Astrocyte (in vitro differentiated cells and primary cell): ENCODE measurements at regions not wholly inside any gene's neighbourhood (a gene's known extent, or its start where the extent isn't known, plus 50 kb on each side); places are given as distances from the start of the nearest gene placed in this dataset.

Experiments used
- DNase-seq: peaks from one replicate; pipeline ENCODE4 v3.0.0-alpha.2; 2010; ENCODE audit warnings: low read depth
- FAIRE-seq: peaks from 2 replicates; lab custom pipeline; 2011; peaks lifted over from hg19 to GRCh38; lab: Jason Lieb, UNC
- H2AFZ ChIP-seq: 2 replicates; pipeline ENCODE4 v1.6.0; 2012; ENCODE audit warnings: low read depth, low read length, inconsistent platforms
- H3K27ac ChIP-seq: 2 replicates; pipeline ENCODE4 v1.5.1; 2011; ENCODE audit warnings: low read depth, low read length, inconsistent platforms
- H3K27me3 ChIP-seq: 2 replicates; pipeline ENCODE4 v1.6.0; 2011; ENCODE audit warnings: low read length, inconsistent platforms; ENCODE audit not compliant: insufficient read depth
- H3K36me3 ChIP-seq: 2 replicates; pipeline ENCODE4 v1.5.1; 2011; ENCODE audit warnings: low read length, inconsistent platforms; ENCODE audit not compliant: insufficient read depth
- H3K4me1 ChIP-seq: 2 replicates; pipeline ENCODE4 v1.5.1; 2011; ENCODE audit warnings: low read length, inconsistent platforms; ENCODE audit not compliant: insufficient read depth
- H3K4me2 ChIP-seq: 2 replicates; pipeline ENCODE4 v1.6.0; 2012; ENCODE audit warnings: low read length, inconsistent platforms
- H3K4me3 ChIP-seq: 2 replicates; pipeline ENCODE4 v1.5.1; 2011; ENCODE audit warnings: low read depth, mild to moderate bottlenecking, low read length, inconsistent platforms; ENCODE audit not compliant: insufficient read depth
- H3K79me2 ChIP-seq: 2 replicates; pipeline ENCODE4 v1.6.0; 2012; ENCODE audit warnings: mild to moderate bottlenecking, low read length, inconsistent platforms; ENCODE audit not compliant: insufficient read depth
- H3K9ac ChIP-seq: 2 replicates; pipeline ENCODE4 v1.6.0; 2012; ENCODE audit warnings: mild to moderate bottlenecking, low read length, inconsistent platforms
- H3K9me3 ChIP-seq: 2 replicates; pipeline ENCODE4 v1.5.1; 2012; ENCODE audit warnings: low read depth, mild to moderate bottlenecking, low read length, inconsistent platforms; ENCODE audit not compliant: insufficient read depth
- H4K20me1 ChIP-seq: 2 replicates; pipeline ENCODE4 v1.6.0; 2012; ENCODE audit warnings: low read length, inconsistent platforms; ENCODE audit not compliant: insufficient read depth
- H3K27ac Mint-ChIP-seq: one replicate; pipeline ENCODE4 v1.8.0; 2021; ENCODE audit warnings: mild to moderate bottlenecking, mixed read lengths; ENCODE audit not compliant: unreplicated experiment
- H3K27me3 Mint-ChIP-seq: one replicate; pipeline ENCODE4 v1.8.0; 2021; ENCODE audit warnings: low read depth, mixed read lengths; ENCODE audit not compliant: unreplicated experiment
- H3K36me3 Mint-ChIP-seq: one replicate; pipeline ENCODE4 v1.8.0; 2021; ENCODE audit warnings: low read depth, mixed read lengths; ENCODE audit not compliant: unreplicated experiment
- H3K4me1 Mint-ChIP-seq: one replicate; pipeline ENCODE4 v1.8.0; 2021; ENCODE audit warnings: low read depth, mixed read lengths; ENCODE audit not compliant: unreplicated experiment
- H3K4me3 Mint-ChIP-seq: one replicate; pipeline ENCODE4 v1.8.0; 2021; ENCODE audit warnings: mild to moderate bottlenecking, moderate library complexity, mixed read lengths; ENCODE audit not compliant: unreplicated experiment
- H3K9me3 Mint-ChIP-seq: one replicate; pipeline ENCODE4 v1.8.0; 2021; ENCODE audit warnings: mild to moderate bottlenecking, mixed read lengths; ENCODE audit not compliant: unreplicated experiment
- EZH2 ChIP-seq: IDR thresholded peaks from 2 replicates; pipeline ENCODE4 v1.6.1; 2012; ENCODE audit warnings: mild to moderate bottlenecking, low read length, inconsistent platforms; ENCODE audit not compliant: insufficient read depth
- TF ChIP-seq, protein P1 (sequence below): IDR thresholded peaks from 2 replicates; pipeline ENCODE4 v1.5.1; 2011; ENCODE audit warnings: low read depth, mild to moderate bottlenecking, inconsistent platforms, low read length, moderate library complexity; ENCODE audit not compliant: insufficient read depth

DNA sequence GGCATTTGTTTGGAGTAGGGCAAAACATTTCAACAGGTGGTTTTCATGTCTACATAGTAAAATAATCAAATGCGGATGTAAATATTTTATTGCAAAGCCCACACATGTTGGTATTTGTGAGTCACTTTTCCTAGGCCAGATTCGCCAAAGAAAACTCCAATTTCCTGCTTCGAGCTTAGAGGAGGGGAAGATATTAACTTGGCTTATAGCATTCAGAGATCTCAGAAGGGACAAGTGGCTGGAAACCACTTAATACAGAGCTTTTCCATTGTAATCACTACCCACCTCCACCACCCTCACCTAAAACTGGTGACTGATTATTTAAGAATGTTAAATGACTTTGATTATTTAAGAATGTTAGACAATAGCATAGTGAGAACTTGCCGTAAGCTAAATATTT is 530.6 kb upstream of the SPRY2 start:
- no peaks in the 10 kb centered on the region for H3K36me3 ChIP-seq
- no peaks in the 10 kb centered on the region for H3K9me3 Mint-ChIP-seq

DNA sequence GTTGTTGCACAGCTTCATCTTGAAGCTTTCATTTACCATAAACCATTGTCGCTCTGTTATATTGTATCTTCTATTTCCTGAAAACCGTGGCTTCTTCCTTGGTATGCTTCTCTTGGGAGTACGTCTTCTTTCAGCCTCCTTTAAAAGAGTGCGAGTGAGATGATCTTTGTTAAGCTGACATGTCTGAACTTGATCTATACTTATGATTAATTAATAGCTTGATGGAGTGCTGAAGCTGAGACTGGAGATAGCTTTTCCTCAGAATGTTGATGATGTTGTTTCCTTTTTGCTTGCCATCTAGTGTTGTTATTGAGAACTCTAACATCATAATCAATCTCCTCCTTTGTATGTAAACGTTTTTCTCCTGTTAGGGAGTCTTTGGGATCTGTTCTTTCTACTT is 529.3 kb upstream of the SPRY2 start:
- FAIRE-seq = no peak
- Mint-ChIP-seq H3K27me3 (no peaks in the 10 kb centered on the region), H3K27ac (no peak overlapping the region)

More for the DNA sequence above, 530.6 kb upstream of the SPRY2 start:
- FAIRE-seq (no peak), DNase-seq (peak; percentile 59)
- no peaks in the 10 kb centered on the region for H3K9me3 ChIP-seq
- H3K4me2 ChIP-seq = peak overlapping the region; percentile 21
- Mint-ChIP-seq H3K27me3 (no peaks in the 10 kb centered on the region), H3K4me3 (no peak overlapping the region), H3K36me3 (no peaks in the 10 kb centered on the region), H3K4me1 (peaks cover 9% of the 10 kb centered on the region), H3K27ac (no peak overlapping the region)
- peak overlapping the region; percentile 12 for H3K27ac ChIP-seq
- no peak overlapping the region for H3K4me3 ChIP-seq
- H3K4me1 ChIP-seq = peaks cover 2% of the 10 kb centered on the region
- H3K79me2 ChIP-seq = no peaks in the 10 kb centered on the region
- H4K20me1 ChIP-seq = no peaks in the 10 kb centered on the region
- TF ChIP-seq EZH2 = no peak
- TF ChIP-seq, protein P1, sequence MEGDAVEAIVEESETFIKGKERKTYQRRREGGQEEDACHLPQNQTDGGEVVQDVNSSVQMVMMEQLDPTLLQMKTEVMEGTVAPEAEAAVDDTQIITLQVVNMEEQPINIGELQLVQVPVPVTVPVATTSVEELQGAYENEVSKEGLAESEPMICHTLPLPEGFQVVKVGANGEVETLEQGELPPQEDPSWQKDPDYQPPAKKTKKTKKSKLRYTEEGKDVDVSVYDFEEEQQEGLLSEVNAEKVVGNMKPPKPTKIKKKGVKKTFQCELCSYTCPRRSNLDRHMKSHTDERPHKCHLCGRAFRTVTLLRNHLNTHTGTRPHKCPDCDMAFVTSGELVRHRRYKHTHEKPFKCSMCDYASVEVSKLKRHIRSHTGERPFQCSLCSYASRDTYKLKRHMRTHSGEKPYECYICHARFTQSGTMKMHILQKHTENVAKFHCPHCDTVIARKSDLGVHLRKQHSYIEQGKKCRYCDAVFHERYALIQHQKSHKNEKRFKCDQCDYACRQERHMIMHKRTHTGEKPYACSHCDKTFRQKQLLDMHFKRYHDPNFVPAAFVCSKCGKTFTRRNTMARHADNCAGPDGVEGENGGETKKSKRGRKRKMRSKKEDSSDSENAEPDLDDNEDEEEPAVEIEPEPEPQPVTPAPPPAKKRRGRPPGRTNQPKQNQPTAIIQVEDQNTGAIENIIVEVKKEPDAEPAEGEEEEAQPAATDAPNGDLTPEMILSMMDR = no peak
- no peak overlapping the region for H3K9ac ChIP-seq
- H3K27me3 ChIP-seq = no peaks in the 10 kb centered on the region
- no peak overlapping the region for H2AFZ ChIP-seq

DNA sequence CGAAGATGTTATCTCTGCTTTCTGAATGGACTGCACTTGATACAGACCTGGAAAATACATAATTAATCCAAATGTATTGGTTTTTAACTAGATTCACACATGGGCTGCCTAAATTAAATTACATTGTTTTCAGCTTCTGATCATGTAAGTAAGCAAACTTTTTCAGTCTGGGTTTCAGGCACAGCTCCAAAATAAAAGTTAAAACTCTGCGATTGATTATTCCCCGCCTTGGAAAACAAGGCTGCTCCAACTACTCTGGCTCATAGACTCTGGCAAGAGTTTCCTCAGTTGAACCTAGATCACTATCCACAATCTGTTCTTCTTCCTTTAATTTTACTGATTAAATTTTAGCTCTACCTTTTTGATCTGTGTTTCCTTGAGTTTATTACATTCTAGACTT is 526.0 kb upstream of the SPRY2 start:
- H3K27me3 Mint-ChIP-seq = no peaks in the 10 kb centered on the region

More for the DNA sequence above, 529.3 kb upstream of the SPRY2 start:
- no peaks in the 10 kb centered on the region for H3K36me3 ChIP-seq
- peaks cover 2% of the 10 kb centered on the region for H3K4me1 ChIP-seq
- H2AFZ ChIP-seq = no peak overlapping the region
- no peak for TF ChIP-seq EZH2
- TF ChIP-seq, protein P1 = no peak
- H3K4me3 ChIP-seq = no peak overlapping the region
- H3K36me3 Mint-ChIP-seq = no peaks in the 10 kb centered on the region
- H3K4me2 ChIP-seq = no peak overlapping the region
- no peaks in the 10 kb centered on the region for H3K27me3 ChIP-seq
- H3K4me1 Mint-ChIP-seq = peaks cover 9% of the 10 kb centered on the region
- no peaks in the 10 kb centered on the region for H3K9me3 ChIP-seq
- no peak overlapping the region for H3K27ac ChIP-seq
- no peaks in the 10 kb centered on the region for H3K9me3 Mint-ChIP-seq
- no peak overlapping the region for H3K4me3 Mint-ChIP-seq
- H4K20me1 ChIP-seq = no peaks in the 10 kb centered on the region
- no peak for DNase-seq
- no peaks in the 10 kb centered on the region for H3K79me2 ChIP-seq
- H3K9ac ChIP-seq = no peak overlapping the region

More for the DNA sequence above, 526.0 kb upstream of the SPRY2 start:
- Mint-ChIP-seq H3K4me1 (no peaks in the 10 kb centered on the region), H3K4me3 (no peak overlapping the region), H3K36me3 (no peaks in the 10 kb centered on the region), H3K27ac (no peak overlapping the region), H3K9me3 (no peaks in the 10 kb centered on the region)
- Histone ChIP-seq H3K36me3 (no peaks in the 10 kb centered on the region), H3K9ac (no peak overlapping the region), H3K79me2 (no peaks in the 10 kb centered on the region), H3K27me3 (no peaks in the 10 kb centered on the region), H3K27ac (no peak overlapping the region), H3K4me3 (no peak overlapping the region), H2AFZ (no peak overlapping the region), H3K4me2 (no peak overlapping the region), H4K20me1 (no peaks in the 10 kb centered on the region), H3K9me3 (no peaks in the 10 kb centered on the region), H3K4me1 (peaks cover 2% of the 10 kb centered on the region)
- FAIRE-seq (no peak), DNase-seq (no peak)
- TF ChIP-seq, protein P1 = no peak
- no peak for TF ChIP-seq EZH2
